HG03175 (cell line): ENCODE measurements at regions not wholly inside any gene's neighbourhood (a gene's known extent, or its start where the extent isn't known, plus 50 kb on each side); places are given as distances from the start of the nearest gene placed in this dataset.

Experiments
- ATAC-seq: cut with Tn5 transposase; IDR thresholded peaks from one replicate; pipeline ENCODE4 v1.9.1; 2021; ENCODE audit warnings: mild to moderate bottlenecking, moderate library complexity; ENCODE audit not compliant: unreplicated experiment

- no peak for ATAC-seq
Observed at GRCh38 chr5:124591583-124591982, 154.9 kb downstream of the ZNF608 start.

DNA sequence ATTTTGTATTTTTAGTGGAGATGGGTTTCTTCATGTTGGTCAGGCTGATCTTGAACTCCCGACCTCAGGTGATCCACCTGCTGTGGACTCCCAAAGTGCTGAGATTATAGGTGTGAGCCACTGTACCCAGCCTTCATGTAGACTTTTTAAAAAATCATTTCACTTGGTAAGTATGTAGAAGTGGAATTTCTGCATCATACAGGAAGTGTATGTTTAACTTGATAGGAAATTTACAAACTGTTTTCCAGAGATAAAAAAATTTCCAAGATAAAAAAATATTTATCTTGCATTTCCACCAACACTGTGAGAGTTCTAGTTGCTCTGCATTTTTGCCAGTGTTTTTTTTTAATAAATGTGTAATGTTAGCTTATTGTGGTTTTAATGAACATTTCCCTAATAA is 155.8 kb downstream of the ZNF608 start:
- ATAC-seq, result no peak

DNA sequence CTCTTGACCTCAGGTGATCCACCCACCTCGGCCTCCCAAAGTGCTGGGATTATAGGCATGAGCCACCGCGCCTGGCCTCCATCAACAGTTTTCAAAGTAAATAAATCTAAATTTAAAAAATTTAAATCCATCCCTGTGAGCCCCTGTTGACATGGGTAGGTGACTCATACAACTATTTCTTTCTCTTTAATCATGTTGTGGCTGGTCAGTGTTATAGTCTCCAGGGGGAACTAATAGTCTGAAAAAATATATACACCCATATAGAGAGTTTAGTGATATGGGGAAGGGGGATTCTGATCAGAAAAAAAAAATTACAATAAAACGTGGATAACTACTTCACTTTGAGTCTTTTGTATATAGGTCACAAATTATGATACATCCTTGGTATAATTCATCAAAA is 159.2 kb downstream of the ZNF608 start:
- no peak for ATAC-seq

DNA sequence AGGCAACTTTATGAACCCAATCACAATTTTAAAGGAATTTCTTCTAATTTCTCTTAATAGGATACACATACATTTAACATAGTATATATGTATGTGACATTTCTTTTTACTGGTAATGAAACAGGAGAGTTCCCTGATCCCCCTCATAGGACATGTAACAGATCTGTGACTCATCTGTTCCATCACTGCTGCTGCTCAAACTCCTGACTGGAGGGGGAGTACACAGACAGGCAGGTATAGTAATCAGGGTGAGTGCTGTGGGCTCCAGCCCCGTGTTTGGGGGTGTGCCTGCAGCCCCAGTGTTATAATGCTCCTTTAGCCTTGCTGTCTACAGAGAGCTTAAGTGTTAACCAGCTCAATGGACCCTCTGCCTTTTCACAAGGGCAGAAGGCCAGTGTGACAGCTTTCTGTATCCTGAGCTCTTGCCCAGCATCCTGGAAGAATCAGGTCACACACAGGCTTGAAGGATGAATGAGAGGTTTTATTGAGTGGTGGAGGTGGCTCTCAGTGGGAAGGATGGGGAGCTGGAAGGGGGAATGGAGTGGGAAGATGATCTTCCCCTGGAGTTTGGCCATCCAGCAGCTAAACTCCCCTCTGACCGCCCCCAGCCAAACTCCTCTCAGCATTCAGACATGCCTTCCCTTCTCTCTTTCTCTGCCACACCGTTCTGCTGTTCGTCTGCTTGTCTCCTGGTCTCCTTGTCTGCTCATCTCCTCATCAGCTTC is 161.3 kb downstream of the ZNF608 start:
- ATAC-seq, result no peak

GRCh38 chr5:124583469-124584350 is 162.7 kb downstream of the ZNF608 start:
- peak; percentile 100 for ATAC-seq

GRCh38 chr5:124582561-124582840 is 163.9 kb downstream of the ZNF608 start:
- ATAC-seq, result no peak

GRCh38 chr5:124581738-124582560 is 164.5 kb downstream of the ZNF608 start:
- ATAC-seq, result no peak

GRCh38 chr5:124580925-124581737 is 165.3 kb downstream of the ZNF608 start:
- no peak for ATAC-seq

DNA sequence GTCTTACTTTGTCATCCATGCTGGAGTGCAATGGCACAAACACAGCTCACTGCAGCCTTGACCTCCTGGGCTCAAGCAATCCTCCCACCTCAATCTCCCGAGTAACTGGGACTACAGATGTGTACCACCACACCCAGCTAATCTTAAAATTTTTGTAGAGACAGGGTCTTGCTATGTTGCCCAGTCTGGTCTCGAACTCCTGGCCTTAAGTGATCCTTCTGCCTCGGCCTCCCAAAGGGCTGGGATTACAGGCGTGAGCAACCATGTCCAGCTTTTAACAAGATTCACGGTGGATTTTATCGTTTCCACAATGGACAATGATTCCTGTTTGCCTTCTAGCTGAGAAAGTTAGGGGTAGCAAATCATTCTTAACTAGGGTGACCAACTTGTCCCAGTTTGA is 165.9 kb downstream of the ZNF608 start:
- no peak for ATAC-seq

DNA sequence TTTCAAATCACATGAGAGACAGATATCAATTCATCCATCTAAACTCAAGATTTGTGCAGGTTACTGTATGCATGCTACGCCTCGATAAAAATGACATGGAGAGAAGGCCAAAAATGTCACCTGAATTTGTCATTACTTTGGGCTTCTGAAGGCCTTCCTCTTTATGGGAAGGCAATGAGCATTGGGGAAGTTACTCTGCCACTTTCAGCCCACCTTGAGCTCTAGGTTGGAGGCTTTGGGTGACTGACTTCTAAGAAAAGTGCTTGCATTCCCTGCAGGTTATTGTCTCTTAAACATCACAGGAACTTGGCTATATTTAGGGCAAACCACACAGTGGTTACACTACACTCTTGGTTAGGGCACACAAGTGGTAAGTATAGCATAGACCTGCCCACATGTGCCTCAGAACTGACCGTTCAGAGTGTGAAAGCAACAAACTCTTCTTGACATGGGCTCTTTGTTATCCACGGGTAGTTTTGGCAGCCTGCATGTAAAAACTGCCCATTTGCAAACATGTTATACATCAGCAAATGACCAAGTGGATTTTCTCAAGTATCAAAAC is 169.5 kb downstream of the ZNF608 start:
- ATAC-seq, result peak; percentile 84

DNA sequence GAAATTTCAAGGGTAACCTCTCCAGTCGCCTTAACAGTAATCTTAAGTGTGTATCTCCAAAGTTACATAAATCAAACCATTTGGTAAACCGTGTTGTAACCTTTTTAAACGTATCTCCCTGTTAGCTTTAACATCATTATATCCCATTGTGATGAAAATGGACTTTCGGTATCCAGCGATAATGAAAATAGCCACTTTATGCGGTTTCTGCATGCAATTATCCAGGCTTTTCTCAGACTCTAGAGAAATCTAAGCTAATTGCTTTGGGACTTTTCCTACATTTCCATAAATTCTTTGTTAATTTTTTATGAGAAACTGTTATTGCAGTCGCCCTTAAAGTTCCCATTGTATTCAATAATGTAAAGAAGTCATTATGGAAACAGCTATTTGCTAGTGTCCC is 170.7 kb downstream of the ZNF608 start:
- ATAC-seq, result no peak

- ATAC-seq, result no peak
Observed at GRCh38 chr5:124574521-124575436, 171.7 kb downstream of the ZNF608 start.

DNA sequence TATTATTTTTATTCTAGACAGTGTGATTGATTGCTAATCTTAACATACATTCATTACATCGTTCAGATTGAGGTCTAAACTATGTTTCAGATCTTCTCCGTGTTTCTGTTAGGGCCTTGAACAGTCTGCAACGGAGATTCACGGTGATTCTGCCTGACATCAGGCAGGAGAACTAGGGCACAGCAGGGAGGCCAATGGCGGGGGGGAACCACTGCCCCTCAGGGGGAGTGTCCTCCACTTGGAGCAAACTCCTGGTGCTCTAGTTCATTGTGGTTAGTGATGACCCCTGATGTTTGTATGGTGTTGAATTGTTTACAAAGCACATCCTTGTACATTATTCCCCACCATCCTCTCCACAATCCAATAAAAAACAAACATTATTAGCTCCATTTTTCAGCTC is 173.5 kb downstream of the ZNF608 start:
- no peak for ATAC-seq

GRCh38 chr5:124570285-124571035 is 176.0 kb downstream of the ZNF608 start:
- ATAC-seq, result no peak

DNA sequence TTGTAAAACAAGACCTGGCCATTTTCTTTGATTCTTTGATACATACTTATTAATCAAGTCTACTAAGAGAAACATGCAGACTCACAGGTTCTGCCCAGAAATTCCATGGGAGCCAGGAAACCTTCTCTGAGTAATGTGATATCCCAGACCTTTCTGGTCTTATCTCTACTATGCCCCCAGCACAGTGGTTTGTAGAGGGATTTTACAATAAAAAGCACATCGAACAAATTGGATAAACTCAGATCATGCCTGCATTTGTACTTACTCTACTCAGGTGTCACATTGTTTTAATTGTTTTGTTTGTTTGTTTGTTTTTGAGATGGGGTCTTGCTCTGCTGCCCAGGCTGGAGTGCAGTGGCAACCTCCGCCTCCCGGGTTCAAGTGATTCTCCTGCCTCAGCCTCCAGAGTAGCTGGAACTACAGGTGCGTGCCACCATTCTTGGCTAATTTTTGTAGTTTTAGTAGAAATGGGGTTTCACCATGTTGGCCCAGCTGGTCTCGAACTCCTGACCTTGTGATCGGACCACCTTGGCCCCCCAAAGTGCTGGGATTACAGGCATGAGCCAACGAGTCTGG is 179.5 kb downstream of the ZNF608 start:
- no peak for ATAC-seq

DNA sequence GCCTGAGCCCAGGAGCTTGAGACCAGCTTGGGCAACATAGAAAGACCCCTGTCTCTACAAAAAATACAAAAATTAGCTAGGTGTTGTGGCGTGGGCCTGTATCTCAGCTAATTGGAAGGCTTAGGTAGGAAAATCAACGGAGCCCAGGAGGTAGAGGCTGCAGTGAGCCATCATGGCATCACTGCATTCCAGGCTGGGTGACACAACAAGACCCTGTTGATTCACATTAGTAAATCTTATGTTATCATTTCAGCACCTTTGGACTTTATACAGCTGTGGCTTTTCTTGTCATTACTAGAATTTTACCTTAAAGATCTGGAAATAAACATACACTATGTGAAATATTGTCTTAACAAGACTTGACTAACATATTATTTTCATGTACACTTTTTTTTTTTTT is 185.0 kb downstream of the ZNF608 start:
- no peak for ATAC-seq

DNA sequence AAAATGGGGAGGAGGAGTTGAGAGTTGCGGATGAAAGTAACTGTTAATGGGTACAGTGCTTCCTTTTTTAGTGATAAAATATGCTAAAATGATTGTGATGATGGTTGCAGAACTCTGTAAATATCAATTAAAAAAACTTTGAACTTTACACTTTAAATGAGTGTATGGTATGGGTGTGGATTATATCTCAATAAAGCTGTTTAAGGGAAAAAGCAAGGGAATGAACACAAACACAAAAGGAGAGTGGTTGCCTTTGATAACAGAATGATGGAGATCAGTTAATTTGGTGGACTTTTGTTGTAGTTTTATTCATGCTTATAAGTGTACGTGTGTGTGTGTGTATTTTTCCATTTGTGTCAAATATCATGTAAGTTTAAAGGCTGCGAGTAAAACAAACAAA is 186.1 kb downstream of the ZNF608 start:
- ATAC-seq, result no peak

DNA sequence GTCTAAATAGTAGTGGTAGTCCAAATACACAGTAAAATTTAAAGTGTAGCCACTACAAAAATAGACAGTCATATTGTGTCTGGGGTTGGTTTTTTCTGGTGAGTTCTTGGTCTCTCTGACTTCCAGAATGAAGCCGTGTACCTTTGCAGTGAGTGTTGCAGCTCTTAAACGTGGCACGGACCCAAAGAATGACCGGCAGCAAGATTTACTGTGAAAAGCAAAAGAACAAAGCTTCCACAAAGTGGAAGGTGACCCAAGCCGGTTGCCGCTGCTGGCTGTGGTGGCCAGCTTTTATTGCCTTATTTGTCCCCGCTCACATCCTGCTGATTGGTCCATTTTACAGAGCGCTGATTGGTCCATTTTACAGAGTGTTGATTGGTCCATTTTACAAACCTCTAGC is 188.7 kb downstream of the ZNF608 start:
- no peak for ATAC-seq
